GM12891 (cell line): ENCODE measurements at regions not wholly inside any gene's neighbourhood (a gene's known extent, or its start where the extent isn't known, plus 50 kb on each side); places are given as distances from the start of the nearest gene placed in this dataset.

ENCODE experiments used
- PAX5 ChIP-seq: IDR thresholded peaks from 2 replicates; pipeline ENCODE4 v1.6.1; 2011; ENCODE audit warnings: low read length, moderate library complexity, mild to moderate bottlenecking; ENCODE audit not compliant: insufficient read depth, severe bottlenecking
- POLR2A ChIP-seq: IDR thresholded peaks from 2 replicates; pipeline ENCODE4 v1.6.1; 2011; ENCODE audit warnings: low read depth, low read length, control low read depth
- POLR2AphosphoS5 ChIP-seq: IDR thresholded peaks from 2 replicates; pipeline ENCODE4 v1.6.1; 2011; ENCODE audit warnings: low read depth, low read length, control low read depth
- POU2F2 ChIP-seq: IDR thresholded peaks from 2 replicates; pipeline ENCODE4 v1.6.1; 2011; ENCODE audit warnings: low read depth, mild to moderate bottlenecking, control low read depth, low read length, moderate library complexity
- SPI1 ChIP-seq: IDR thresholded peaks from 2 replicates; pipeline ENCODE4 v1.6.1; 2011; ENCODE audit warnings: low read depth, low read length, control low read depth
- TAF1 ChIP-seq: IDR thresholded peaks from 2 replicates; pipeline ENCODE4 v1.6.1; 2011; ENCODE audit warnings: low read depth, low read length, control low read depth

DNA sequence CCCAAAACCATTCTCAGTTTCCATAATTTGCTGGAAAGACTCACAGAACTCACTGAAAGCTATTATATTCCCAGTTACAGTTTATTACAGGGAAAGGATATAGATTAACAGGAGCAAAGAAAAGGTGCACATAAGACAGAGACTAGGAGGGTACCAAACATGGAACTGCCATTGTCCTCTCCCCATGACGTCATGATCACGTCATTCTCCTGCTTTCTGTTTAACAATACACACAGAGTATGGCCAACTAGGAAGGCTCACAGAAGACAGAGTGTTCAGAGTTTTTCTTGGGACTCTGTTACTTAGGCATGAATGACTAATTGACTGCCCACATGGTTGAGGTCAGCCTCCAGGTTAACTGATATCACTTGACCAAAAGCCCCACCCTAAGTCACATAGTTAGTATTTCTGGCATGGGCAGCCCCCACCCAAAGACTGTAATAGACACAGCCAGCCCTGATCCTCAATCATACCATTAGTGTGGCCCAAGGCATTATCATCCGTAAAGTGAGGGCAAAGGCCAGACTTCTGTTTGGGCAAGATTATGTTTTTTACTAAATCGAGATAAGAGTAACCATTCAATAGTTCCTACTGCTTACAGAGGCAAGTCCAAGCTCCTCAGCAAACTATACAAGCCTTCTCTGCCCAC, 353.5 kb upstream of the POU5F2 start:
- TF ChIP-seq POLR2A (no peak), POLR2AphosphoS5 (no peak), PAX5 (no peak), TAF1 (no peak), SPI1 (no peak), POU2F2 (no peak)
